IMR-90 (cell line): ENCODE measurements at regions not wholly inside any gene's neighbourhood (a gene's known extent, or its start where the extent isn't known, plus 50 kb on each side); places are given as distances from the start of the nearest gene placed in this dataset.

Experiments used
- ATAC-seq: fragments of 200-7000 bp; cut with Tn5 transposase; 2 replicates; pipeline ENCODE4 v1.9.1; 2020; ENCODE audit warnings: low read depth, mild to moderate bottlenecking, moderate library complexity
- BruUV-seq: library from RNA; stranded (reverse); fragments of 400-500 nt; replicated peaks from 2 replicates; lab custom pipeline; 2021; lab: Mats Ljungman, UMichigan
- CTCF ChIA-PET: fragments of 300-600 bp; formaldehyde crosslinking; extraction: SDS; loops from one replicate; lab custom pipeline; 2021; ENCODE audit warnings: antibody characterized with exemption; lab: Yijun Ruan, JAX
- POLR2A ChIA-PET: fragments of 300-600 bp; sonication (Branson Sonifier 250); formaldehyde crosslinking; loops from one replicate; lab custom pipeline; 2022; ENCODE audit warnings: antibody characterized with exemption; ENCODE audit not compliant: unreplicated experiment; lab: Charles Lee
- DNase-seq: peaks from one replicate; pipeline ENCODE4 v3.0.0; 2013
- H2AFZ ChIP-seq: replicated peaks from 2 replicates; pipeline ENCODE3; 2013; ENCODE audit warnings: low read length, mild to moderate bottlenecking; ENCODE audit not compliant: poor library complexity
- H2AK5ac ChIP-seq: 2 replicates; pipeline ENCODE4 v1.6.1; 2013; ENCODE audit warnings: low read depth, low read length, inconsistent platforms
- H2AK9ac ChIP-seq: replicated peaks from 2 replicates; pipeline ENCODE3; 2013; ENCODE audit warnings: mild to moderate bottlenecking, low read depth, low read length, moderate library complexity; ENCODE audit not compliant: poor library complexity
- H2BK120ac ChIP-seq: 2 replicates; pipeline ENCODE4 v1.6.1; 2013; ENCODE audit warnings: low read depth, low read length, inconsistent platforms
- H2BK15ac ChIP-seq: 3 replicates; pipeline ENCODE4 v1.6.1; 2013; ENCODE audit warnings: low read depth, low read length, inconsistent platforms
- H2BK20ac ChIP-seq: 2 replicates; pipeline ENCODE4 v1.6.1; 2013; ENCODE audit warnings: low read depth, mild to moderate bottlenecking, inconsistent platforms, low read length, moderate library complexity
- H2BK5ac ChIP-seq: 2 replicates; pipeline ENCODE4 v1.6.1; 2013; ENCODE audit warnings: mild to moderate bottlenecking, low read depth, low read length, inconsistent platforms; ENCODE audit not compliant: poor library complexity, severe bottlenecking
- H3K14ac ChIP-seq: replicated peaks from 2 replicates; pipeline ENCODE4 v1.6.1; 2013; ENCODE audit warnings: low read depth, low read length, inconsistent platforms
- H3K18ac ChIP-seq: 2 replicates; pipeline ENCODE4 v1.6.1; 2013; ENCODE audit warnings: low read depth, low read length, control low read depth
- H3K23ac ChIP-seq: 2 replicates; pipeline ENCODE4 v1.6.1; 2013; ENCODE audit warnings: low read depth, low read length, inconsistent platforms
- H3K27ac ChIP-seq: 2 replicates; pipeline ENCODE4 v1.5.1; 2013; ENCODE audit warnings: mild to moderate bottlenecking, control low read depth, low read length; ENCODE audit not compliant: insufficient read depth
- H3K27me3 ChIP-seq: 2 replicates; pipeline ENCODE4 v1.6.1; 2013; ENCODE audit warnings: low read length; ENCODE audit not compliant: control insufficient read depth, insufficient read depth
- H3K36me3 ChIP-seq: 2 replicates; pipeline ENCODE4 v1.6.1; 2013; ENCODE audit warnings: low read length, mixed read lengths; ENCODE audit not compliant: control insufficient read depth, insufficient read depth
- H3K4ac ChIP-seq: 2 replicates; pipeline ENCODE4 v1.6.1; 2013; ENCODE audit warnings: low read depth, low read length, inconsistent platforms
- H3K4me1 ChIP-seq: 2 replicates; pipeline ENCODE4 v1.6.1; 2013; ENCODE audit warnings: low read length, mixed read lengths; ENCODE audit not compliant: control insufficient read depth, insufficient read depth
- H3K4me2 ChIP-seq: 2 replicates; pipeline ENCODE4 v1.6.1; 2013; ENCODE audit warnings: low read depth, mild to moderate bottlenecking, control low read depth, low read length, moderate library complexity
- H3K4me3 ChIP-seq: 2 replicates; pipeline ENCODE4 v1.5.1; 2013; ENCODE audit warnings: low read depth, mild to moderate bottlenecking, control low read depth, low read length, moderate library complexity; ENCODE audit not compliant: insufficient read depth
- H3K56ac ChIP-seq: 2 replicates; pipeline ENCODE4 v1.6.1; 2013; ENCODE audit warnings: low read length, inconsistent platforms; ENCODE audit not compliant: insufficient read depth; ENCODE audit errors: extremely low read depth
- H3K79me1 ChIP-seq, 2 experiments: 2 replicates each; pipeline ENCODE4 v1.6.1; 2013; ENCODE audit warnings: low read length in 2 of 2, inconsistent platforms in 1 of 2, low read depth in 1 of 2
- H3K9ac ChIP-seq: 2 replicates; pipeline ENCODE4 v1.6.1; 2013; ENCODE audit warnings: low read depth, low read length, control low read depth
- H3K9me1 ChIP-seq: 2 replicates; pipeline ENCODE4 v1.6.1; 2013; ENCODE audit warnings: low read length, inconsistent platforms; ENCODE audit not compliant: insufficient read depth
- H3K9me3 ChIP-seq: 2 replicates; pipeline ENCODE4 v1.6.1; 2013; ENCODE audit warnings: low read length; ENCODE audit not compliant: control insufficient read depth, insufficient read depth
- H4K20me1 ChIP-seq: 2 replicates; pipeline ENCODE4 v1.6.1; 2013; ENCODE audit warnings: low read length, inconsistent platforms; ENCODE audit not compliant: insufficient read depth
- H4K5ac ChIP-seq: 2 replicates; pipeline ENCODE4 v1.6.1; 2013; ENCODE audit warnings: mild to moderate bottlenecking, low read depth, low read length, control low read depth
- H4K8ac ChIP-seq, 2 experiments: 2 replicates each; pipeline ENCODE4 v1.6.1; 2013; ENCODE audit warnings: low read depth in 2 of 2, low read length in 2 of 2, control low read depth in 1 of 2, inconsistent platforms in 1 of 2
- H4K91ac ChIP-seq: 2 replicates; pipeline ENCODE4 v1.6.1; 2013; ENCODE audit warnings: low read depth, low read length, inconsistent platforms; ENCODE audit not compliant: insufficient read depth
- CHD1 ChIP-seq: IDR thresholded peaks from 2 replicates; pipeline ENCODE4 v1.6.1; 2012; ENCODE audit warnings: low read depth, low read length, improper control_type of control experiment
- FOS ChIP-seq: fragments of 150-350 bp; IDR thresholded peaks from 2 replicates; pipeline ENCODE4 v1.6.1; 2016; ENCODE audit warnings: low read depth, low read length
- POLR2A ChIP-seq: IDR thresholded peaks from 2 replicates; pipeline ENCODE4 v1.6.1; 2012; ENCODE audit warnings: mild to moderate bottlenecking, low read depth, low read length
- RAD21 ChIP-seq: IDR thresholded peaks from 2 replicates; pipeline ENCODE4 v1.6.1; 2012; ENCODE audit warnings: low read length, improper control_type of control experiment
- RCOR1 ChIP-seq: IDR thresholded peaks from 2 replicates; pipeline ENCODE4 v1.6.1; 2012; ENCODE audit warnings: mild to moderate bottlenecking, low read length, improper control_type of control experiment; ENCODE audit not compliant: insufficient replicate concordance
- RFX5 ChIP-seq: IDR thresholded peaks from 2 replicates; pipeline ENCODE4 v1.8.0; 2012; ENCODE audit warnings: low read depth, mild to moderate bottlenecking, low read length, moderate library complexity
- SMC3 ChIP-seq: fragments of 150-350 bp; IDR thresholded peaks from 2 replicates; pipeline ENCODE4 v1.6.1; 2016; ENCODE audit warnings: low read depth, mild to moderate bottlenecking, antibody characterized with exemption, low read length, moderate library complexity
- WGBS, 2 experiments: methylation state at CpG; one replicate each; pipeline versions ENCODE4 v1.1.5 to v1.1.7; 2013; ENCODE audit warnings: missing lambda C conversion rate in 2 of 2; ENCODE audit not compliant: insufficient read length in 1 of 2; ENCODE audit errors: extremely low coverage in 2 of 2; 5-methylcytosine and 5-hydroxymethylcytosine counted together
- dilution Hi-C: fragments of 300-500 bp; cut with HindIII; formaldehyde crosslinking; loops from one replicate; pipeline ENCODE4 v1.14.3; 2018; ENCODE audit warnings: low sequenced_read_pairs; ENCODE audit not compliant: unreplicated experiment
- in situ Hi-C: fragments of 300-500 bp; cut with MboI; formaldehyde crosslinking; loops from 3 replicates; pipeline ENCODE4 v1.14.3; 2019; ENCODE audit warnings: low sequenced_read_pairs, inconsistent platforms, mixed read lengths
- intact Hi-C: fragments of 100-400 bp; cut with micrococcal nuclease; formaldehyde crosslinking; loops from 2 replicates; pipeline ENCODE4 v1.10.0; 2022

- Histone ChIP-seq H3K4me1 (peaks cover 2% of the 10 kb centered on the region; the same call in 1 of the 2 replicates), H3K9me1 (no peaks in the 10 kb centered on the region), H3K4me2 (no peak overlapping the region), H4K5ac (no peak overlapping the region), H2AK9ac (no peak overlapping the region), H3K9ac (no peak overlapping the region), H2BK20ac (no peak overlapping the region), H3K18ac (no peak overlapping the region), H3K27me3 (no peaks in the 10 kb centered on the region), H2AK5ac (no peak overlapping the region), H2BK120ac (no peak overlapping the region), H2BK5ac (no peak overlapping the region), H3K4ac (no peak overlapping the region), H2AFZ (no peak overlapping the region), H4K91ac (no peak overlapping the region), H3K14ac (no peak overlapping the region), H3K36me3 (no peaks in the 10 kb centered on the region), H3K27ac (no peak overlapping the region), H3K79me1 (no peaks in the 10 kb centered on the region), H4K8ac (no peak overlapping the region), H3K4me3 (no peak overlapping the region), H3K9me3 (peaks cover 13% of the 10 kb centered on the region), H3K23ac (no peak overlapping the region), H3K56ac (no peak overlapping the region), H4K20me1 (no peaks in the 10 kb centered on the region), H2BK15ac (no peak overlapping the region)
- WGBS, 2 experiments = no CpG with 5 or more reads among the region's 1 CpG
- DNase-seq (no peak), ATAC-seq (no peak)
- TF ChIP-seq RAD21 (no peak), RCOR1 (no peak), CHD1 (no peak), SMC3 (no peak), POLR2A (no peak), FOS (no peak), RFX5 (no peak)
- in situ Hi-C loops = no loop called here
- no TSS peak for BruUV-seq
- CTCF ChIA-PET = no interaction called here
- intact Hi-C loops = no loop called here
- POLR2A ChIA-PET = no interaction called here
- dilution Hi-C loops = no loop called here
Measured at GRCh38 chr6:146965110-146965689, 239.0 kb upstream of the STXBP5 start.
